Spleen (tissue), 11 donors: ENCODE measurements at regions not wholly inside any gene's neighbourhood (a gene's known extent, or its start where the extent isn't known, plus 50 kb on each side); places are given as distances from the start of the nearest gene placed in this dataset.

Experiments
- DNase-seq: peaks from one replicate; pipeline ENCODE4 v3.0.0-alpha.2; 2020
- H3K27ac ChIP-seq, 8 donors: fragments of 200-600 bp; sonication (generic) in 7 of 8; 1 replicate in 4 of 8; 2 replicates in 4 of 8; pipeline versions ENCODE4 v1.5.0 to v1.8.0; 2016 to 2021; ENCODE audit warnings: inconsistent platforms in 4 of 8, mild to moderate bottlenecking in 4 of 8, moderate library complexity in 1 of 8
- H3K27me3 ChIP-seq, 7 donors: fragments of 200-600 bp; sonication (generic) in 6 of 7; replicated peaks in 1 of 7; 1 replicate in 4 of 7; 2 replicates in 3 of 7; pipeline versions ENCODE4 v1.5.0 to v1.8.0; 2016 to 2021; ENCODE audit warnings: inconsistent platforms in 3 of 7, mild to moderate bottlenecking in 1 of 7
- H3K36me3 ChIP-seq, 6 donors: fragments of 200-600 bp; sonication (generic) in 5 of 6; 1 replicate in 4 of 6; 2 replicates in 2 of 6; pipeline versions ENCODE4 v1.5.0 to v1.8.0; 2016 to 2021; ENCODE audit warnings: inconsistent platforms in 2 of 6
- H3K4me1 ChIP-seq, 6 donors: fragments of 200-600 bp; sonication (generic) in 5 of 6; 1 replicate in 3 of 6; 2 replicates in 3 of 6; pipeline versions ENCODE4 v1.5.0 to v1.8.0; 2016 to 2021; ENCODE audit warnings: inconsistent platforms in 3 of 6
- H3K4me3 ChIP-seq, 8 donors: fragments of 200-600 bp; sonication (generic) in 7 of 8; 1 replicate in 4 of 8; 2 replicates in 4 of 8; pipeline versions ENCODE4 v1.5.0 to v1.8.0; 2016 to 2021; ENCODE audit warnings: inconsistent platforms in 4 of 8, mild to moderate bottlenecking in 4 of 8, moderate library complexity in 2 of 8
- H3K9me3 ChIP-seq, 8 donors: fragments of 200-600 bp; sonication (generic) in 7 of 8; 1 replicate in 4 of 8; 2 replicates in 4 of 8; pipeline versions ENCODE4 v1.5.0 to v1.8.0; 2016 to 2021; ENCODE audit warnings: inconsistent platforms in 4 of 8
- CTCF ChIP-seq, 11 experiments: fragments of 200-600 bp in 7 of 11; fragments of 450-650 bp in 4 of 11; sonication (generic) in 4 of 11; IDR thresholded peaks in 8 of 11; conservative IDR thresholded peaks in 3 of 11; 1 replicate in 7 of 11; 2 replicates in 4 of 11; pipeline versions ENCODE4 v1.4.0 to v1.8.0; 2016 to 2021; ENCODE audit warnings: antibody characterized with exemption in 11 of 11, inconsistent platforms in 4 of 11, mild to moderate bottlenecking in 1 of 11
- POLR2A ChIP-seq, 3 donors: fragments of 450-650 bp; IDR thresholded peaks; one replicate each; pipeline ENCODE4 v1.5.1; 2017; ENCODE audit warnings: antibody characterized with exemption in 3 of 3, mild to moderate bottlenecking in 1 of 3
- POLR2AphosphoS5 ChIP-seq, 3 donors: sonication (generic); formaldehyde crosslinking; IDR thresholded peaks; one replicate each; pipeline ENCODE4 v1.5.1; 2017; ENCODE audit warnings: antibody characterized with exemption in 3 of 3
- WGBS, 5 donors: extraction: QIAGEN DNeasy Blood & Tissue Kit in 3 of 5; methylation state at CpG; one replicate each; pipeline versions ENCODE4 v1.1.5 to v1.1.7; 2013 to 2018; 5-methylcytosine and 5-hydroxymethylcytosine counted together
- intact Hi-C: fragments of 100-400 bp; cut with DNase I; formaldehyde crosslinking; loops from one replicate; pipeline ENCODE4 v1.15.0; 2023; ENCODE audit warnings: low total_unique reads
- donor health status: healthy with polysubstance abuse.
- donor health status: DM: no; HTN: no; CAD: no; lungs with moderate emphysema.
- donor health status: DM: no; HTN: no; CAD: no.
- donor health status: Bipolar disorder and iron deficiency.
- donor health status: healthy.
- donor health status: DM: no; HTN: no; CAD: no.
- donor health status: DM: yes; HTN: yes; CAD: no.

GRCh38 chrX:45860450-45860849 lies 659.8 kb upstream of the DIPK2B start:
- TF ChIP-seq POLR2A (IDR thresholded peaks at IDR 0.05) = no peak
- no peak for TF ChIP-seq CTCF (IDR thresholded peaks at IDR 0.05 in 8 of 11, conservative IDR thresholded peaks at IDR 0.05 in 3 of 11)
- no peak for TF ChIP-seq POLR2AphosphoS5 (IDR thresholded peaks at IDR 0.05)
- Histone ChIP-seq H3K27me3 (no peaks in the 10 kb centered on the region), H3K36me3 (no peaks in the 10 kb centered on the region), H3K9me3 (no peaks in the 10 kb centered on the region), H3K4me3 (no peak overlapping the region), H3K27ac (no peak overlapping the region), H3K4me1 (no peaks in the 10 kb centered on the region)
- intact Hi-C loops = no loop called here
- DNase-seq = no peak
- WGBS, 5 donors = 50 to 93% (median 74%) methylated on average over 1 of the region's 1 CpG; no CpG with 5 or more reads in 1 of the 5 donors

GRCh38 chrX:45859407-45859806 lies 658.7 kb upstream of the DIPK2B start:
- Histone ChIP-seq H3K4me1 (no peaks in the 10 kb centered on the region), H3K27me3 (no peaks in the 10 kb centered on the region), H3K9me3 (no peaks in the 10 kb centered on the region), H3K36me3 (no peaks in the 10 kb centered on the region), H3K27ac (no peak overlapping the region), H3K4me3 (no peak overlapping the region)
- TF ChIP-seq POLR2AphosphoS5 (IDR thresholded peaks at IDR 0.05) (no peak), POLR2A (IDR thresholded peaks at IDR 0.05) (no peak), CTCF (IDR thresholded peaks at IDR 0.05 in 8 of 11, conservative IDR thresholded peaks at IDR 0.05 in 3 of 11) (no peak)
- 67 to 89% (median 85%) methylated on average over 4 of the region's 4 CpGs for WGBS, 5 donors
- DNase-seq = no peak
- intact Hi-C loops = no loop called here

- intact Hi-C loops = no loop called here
- Histone ChIP-seq H3K27me3 (peaks cover 0 to 28% (median 9%) of the 10 kb centered on the region in 7 donors), H3K36me3 (no peaks in the 10 kb centered on the region), H3K4me1 (peaks cover 0 to 23% (median 4%) of the 10 kb centered on the region in 6 donors), H3K27ac (no peak overlapping the region), H3K4me3 (no peak overlapping the region), H3K9me3 (no peaks in the 10 kb centered on the region)
- TF ChIP-seq POLR2AphosphoS5 (IDR thresholded peaks at IDR 0.05) = no peak
- TF ChIP-seq POLR2A (IDR thresholded peaks at IDR 0.05) = no peak
- no peak for TF ChIP-seq CTCF (IDR thresholded peaks at IDR 0.05 in 8 of 11, conservative IDR thresholded peaks at IDR 0.05 in 3 of 11)
- DNase-seq = no peak
- WGBS, 5 donors = 72 to 99% (median 84%) methylated on average over 3 of the region's 3 CpGs
These were observed 652.2 kb upstream of the DIPK2B start for GRCh38 chrX:45852884-45853283.

GRCh38 chrX:45851434-45851991 lies 650.8 kb upstream of the DIPK2B start:
- intact Hi-C loops = no loop called here
- whole genome bisulfite sequencing, 5 donors = 0 to 49% (median 1%) methylated on average over 3 to 51 of the region's 53 CpGs
- peak overlapping the region; percentile 39 to 78 (median 54) for H3K4me3 ChIP-seq
- H3K9me3 ChIP-seq = no peaks in the 10 kb centered on the region
- peak overlapping the region in 2 of 8 donors; percentile 18 to 27 for H3K27ac ChIP-seq
- H3K4me1 ChIP-seq = peaks cover 0 to 23% (median 4%) of the 10 kb centered on the region in 6 donors
- TF ChIP-seq POLR2AphosphoS5 (IDR thresholded peaks at IDR 0.05) (peak in 2 of 3 donors; percentile 12), CTCF (IDR thresholded peaks at IDR 0.05 in 8 of 11, conservative IDR thresholded peaks at IDR 0.05 in 3 of 11) (no peak), POLR2A (IDR thresholded peaks at IDR 0.05) (no peak)
- DNase-seq = peak; percentile 80
- H3K27me3 ChIP-seq = peaks cover 0 to 28% (median 9%) of the 10 kb centered on the region in 7 donors
- no peaks in the 10 kb centered on the region for H3K36me3 ChIP-seq
